GM23338 (cell line): ENCODE measurements at regions not wholly inside any gene's neighbourhood (a gene's known extent, or its start where the extent isn't known, plus 50 kb on each side); places are given as distances from the start of the nearest gene placed in this dataset.

Source experiments
- CTCF ChIP-seq, 2 experiments: fragments of 200-600 bp in 1 of 2; sonication (generic) in 1 of 2; conservative IDR thresholded peaks; 2 replicates each; pipeline versions ENCODE4 v1.5.1 to v1.6.1; 2016 to 2017; ENCODE audit warnings: antibody characterized with exemption in 2 of 2, low read depth in 2 of 2, mild to moderate bottlenecking in 2 of 2, moderate library complexity in 1 of 2
- NANOG ChIP-seq: IDR thresholded peaks from 2 replicates; pipeline ENCODE4 v1.6.1; 2016; ENCODE audit warnings: antibody characterized with exemption, borderline replicate concordance
- POLR2AphosphoS5 ChIP-seq: IDR thresholded peaks from 2 replicates; pipeline ENCODE4 v1.6.1; 2016; ENCODE audit warnings: antibody characterized with exemption, low read depth

GRCh38 chr2:241948299-241948897 is 78.9 kb downstream of the RTP5 start:
- TF ChIP-seq NANOG (no peak), CTCF (conservative IDR thresholded peaks at IDR 0.05; ENCODE audit: low read depth in 2 of 2) (no peak), POLR2AphosphoS5 (no peak)
